CD4-positive, alpha-beta T cell (primary cell): ENCODE measurements at regions not wholly inside any gene's neighbourhood (a gene's known extent, or its start where the extent isn't known, plus 50 kb on each side); places are given as distances from the start of the nearest gene placed in this dataset.
"Not testable (repeated sequence)": the region's sequence is repeated elsewhere in the genome, so short reads cannot be mapped to it uniquely, and the experiment has no call there.

Source experiments
- ATAC-seq: fragments of 200-7000 bp; cut with Tn5 transposase; one replicate; pipeline ENCODE4 v1.10.0; 2022; ENCODE audit warnings: mild to moderate bottlenecking; ENCODE audit not compliant: poor library complexity
- CTCF ChIA-PET: fragments of 350-600 bp; sonication (Branson Sonifier 250); formaldehyde crosslinking; loops from one replicate; lab custom pipeline; 2021; ENCODE audit warnings: antibody characterized with exemption, inconsistent platforms; lab: Charles Lee
- POLR2A ChIA-PET: fragments of 350-600 bp; sonication (Branson Sonifier 250); formaldehyde crosslinking; loops from one replicate; lab custom pipeline; 2021; ENCODE audit warnings: antibody characterized with exemption, inconsistent platforms; lab: Charles Lee
- DNase-seq, 14 experiments: peaks; one replicate each; pipeline ENCODE4 v3.0.0-alpha.2; 2013 to 2020; ENCODE audit warnings: mixed read lengths in 2 of 14
- H3K27ac ChIP-seq, 2 donors: one replicate each; pipeline versions ENCODE4 v1.5.1 to v1.7.0; 2013; ENCODE audit warnings: low read length in 2 of 2, low read depth in 1 of 2, mild to moderate bottlenecking in 1 of 2
- H3K27me3 ChIP-seq, 2 experiments: 1 replicate in 1 of 2; 2 replicates in 1 of 2; pipeline versions ENCODE4 v1.6.1 to v1.7.0; 2013; ENCODE audit warnings: low read length in 2 of 2, control low read depth in 1 of 2, mild to moderate bottlenecking in 1 of 2, moderate library complexity in 1 of 2; ENCODE audit not compliant: insufficient read depth in 2 of 2, control insufficient read depth in 1 of 2
- H3K36me3 ChIP-seq: one replicate; pipeline ENCODE4 v1.6.1; 2013; ENCODE audit warnings: low read length, control low read depth; ENCODE audit not compliant: insufficient read depth
- H3K4me1 ChIP-seq: one replicate; pipeline ENCODE4 v1.6.1; 2013; ENCODE audit warnings: low read length, control low read depth; ENCODE audit not compliant: insufficient read depth
- H3K4me3 ChIP-seq: one replicate; pipeline ENCODE4 v1.5.1; 2013; ENCODE audit warnings: mild to moderate bottlenecking, low read length, moderate library complexity
- H3K9me3 ChIP-seq, 2 experiments: 1 replicate in 1 of 2; 2 replicates in 1 of 2; pipeline versions ENCODE4 v1.6.1 to v1.7.0; 2013; ENCODE audit warnings: low read length in 2 of 2, mild to moderate bottlenecking in 2 of 2, control low read depth in 1 of 2, moderate library complexity in 1 of 2; ENCODE audit not compliant: control insufficient read depth in 1 of 2, insufficient read depth in 1 of 2
- H3K27ac Mint-ChIP-seq: one replicate; pipeline ENCODE4 v1.8.0; 2020; ENCODE audit warnings: mixed read lengths
- H3K27me3 Mint-ChIP-seq: one replicate; pipeline ENCODE4 v1.8.0; 2021; ENCODE audit warnings: mixed read lengths
- H3K36me3 Mint-ChIP-seq: one replicate; pipeline ENCODE4 v1.8.0; 2021; ENCODE audit warnings: low read depth, mixed read lengths
- H3K4me1 Mint-ChIP-seq: one replicate; pipeline ENCODE4 v1.8.0; 2021; ENCODE audit warnings: low read depth, mixed read lengths
- H3K4me3 Mint-ChIP-seq: one replicate; pipeline ENCODE4 v1.8.0; 2020; ENCODE audit warnings: mild to moderate bottlenecking, mixed read lengths
- H3K9me3 Mint-ChIP-seq: one replicate; pipeline ENCODE4 v1.8.0; 2020; ENCODE audit warnings: mixed read lengths
- intact Hi-C, 2 experiments: fragments of 100-400 bp; cut with DNase I in 1 of 2; cut with micrococcal nuclease in 1 of 2; formaldehyde crosslinking; loops; one replicate each; pipeline versions ENCODE4 v1.15.1 to v1.9.0; 2023 to 2025; cut with DNase I, micrococcal nuclease
- TF ChIP-seq, protein P1 (sequence below): fragments of 200-600 bp; IDR thresholded peaks from one replicate; pipeline ENCODE4 v1.8.0; 2022; ENCODE audit warnings: antibody characterized with exemption, mild to moderate bottlenecking

DNA sequence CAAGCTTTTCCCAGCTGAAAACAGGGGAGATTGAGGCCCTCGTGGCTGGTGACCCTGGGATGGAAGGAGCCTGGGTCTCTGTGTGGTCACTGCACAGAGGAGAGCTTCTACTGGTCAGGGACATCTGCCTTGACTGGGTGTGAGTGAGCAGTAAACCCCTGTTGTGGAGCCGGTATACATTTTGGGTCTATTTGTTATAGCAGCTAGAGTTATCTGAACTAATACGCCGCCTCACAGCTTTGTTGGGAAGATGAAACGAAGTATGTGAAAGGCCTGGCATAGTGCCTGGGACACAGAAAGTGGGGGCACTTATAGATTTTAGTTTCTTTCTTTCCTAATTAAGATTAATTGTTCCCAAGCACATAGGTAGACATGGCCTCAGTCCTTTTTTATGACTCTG, 72.2 kb upstream of the HPCAL1 start:
- Histone ChIP-seq H3K9me3 (no peaks in the 10 kb centered on the region), H3K27me3 (no peaks in the 10 kb centered on the region), H3K36me3 (no peaks in the 10 kb centered on the region), H3K4me3 (no peak overlapping the region), H3K4me1 (no peaks in the 10 kb centered on the region), H3K27ac (no peak overlapping the region)
- no peaks in the 10 kb centered on the region for H3K4me1 Mint-ChIP-seq
- no peak for ATAC-seq
- no peak for DNase-seq
- CTCF ChIA-PET: interaction anchor here (1.1 kb wide), 1 partner anchor 179 kb away, joined by 7 read pairs; no protein-coding TSS in a partner anchor
- H3K4me3 Mint-ChIP-seq: no peak overlapping the region
- POLR2A ChIA-PET: no interaction called here
- H3K27ac Mint-ChIP-seq: no peak overlapping the region
- no peaks in the 10 kb centered on the region for H3K36me3 Mint-ChIP-seq
- TF ChIP-seq, protein P1, sequence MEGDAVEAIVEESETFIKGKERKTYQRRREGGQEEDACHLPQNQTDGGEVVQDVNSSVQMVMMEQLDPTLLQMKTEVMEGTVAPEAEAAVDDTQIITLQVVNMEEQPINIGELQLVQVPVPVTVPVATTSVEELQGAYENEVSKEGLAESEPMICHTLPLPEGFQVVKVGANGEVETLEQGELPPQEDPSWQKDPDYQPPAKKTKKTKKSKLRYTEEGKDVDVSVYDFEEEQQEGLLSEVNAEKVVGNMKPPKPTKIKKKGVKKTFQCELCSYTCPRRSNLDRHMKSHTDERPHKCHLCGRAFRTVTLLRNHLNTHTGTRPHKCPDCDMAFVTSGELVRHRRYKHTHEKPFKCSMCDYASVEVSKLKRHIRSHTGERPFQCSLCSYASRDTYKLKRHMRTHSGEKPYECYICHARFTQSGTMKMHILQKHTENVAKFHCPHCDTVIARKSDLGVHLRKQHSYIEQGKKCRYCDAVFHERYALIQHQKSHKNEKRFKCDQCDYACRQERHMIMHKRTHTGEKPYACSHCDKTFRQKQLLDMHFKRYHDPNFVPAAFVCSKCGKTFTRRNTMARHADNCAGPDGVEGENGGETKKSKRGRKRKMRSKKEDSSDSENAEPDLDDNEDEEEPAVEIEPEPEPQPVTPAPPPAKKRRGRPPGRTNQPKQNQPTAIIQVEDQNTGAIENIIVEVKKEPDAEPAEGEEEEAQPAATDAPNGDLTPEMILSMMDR: no peak
- intact Hi-C loops: no loop called here
- no peaks in the 10 kb centered on the region for H3K9me3 Mint-ChIP-seq
- no peaks in the 10 kb centered on the region for H3K27me3 Mint-ChIP-seq

DNA sequence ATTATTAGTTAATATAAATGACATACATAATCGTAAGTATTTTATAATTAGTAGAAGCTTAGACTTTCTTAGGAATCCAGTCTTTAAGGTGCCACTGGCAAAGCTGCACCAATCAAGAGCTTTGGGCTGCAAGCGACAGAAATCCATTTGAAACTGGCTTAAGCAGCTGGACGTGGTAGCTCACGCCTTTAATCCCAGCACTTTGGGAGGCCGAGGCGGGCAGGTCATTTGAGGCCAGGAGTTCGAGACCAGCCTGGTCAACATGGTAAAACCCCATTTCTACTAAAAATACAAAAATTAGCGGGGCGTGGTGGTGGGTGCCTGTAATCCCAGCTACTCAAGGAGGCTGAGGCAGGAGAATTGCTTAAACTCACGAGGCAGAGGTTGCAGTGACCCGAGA, 71.8 kb upstream of the HPCAL1 start:
- ATAC-seq, H3K27ac Mint-ChIP-seq, H3K9me3 Mint-ChIP-seq, H3K4me3 ChIP-seq, H3K4me1 Mint-ChIP-seq, H3K36me3 ChIP-seq, H3K27me3 ChIP-seq, POLR2A ChIA-PET, H3K27ac ChIP-seq, H3K4me1 ChIP-seq, H3K4me3 Mint-ChIP-seq, H3K36me3 Mint-ChIP-seq, intact Hi-C loops, DNase-seq, H3K9me3 ChIP-seq, H3K27me3 Mint-ChIP-seq: not testable (repeated sequence)
- CTCF ChIA-PET: interaction anchor here (1.1 kb wide), 1 partner anchor 179 kb away, joined by 7 read pairs; no protein-coding TSS in a partner anchor

DNA sequence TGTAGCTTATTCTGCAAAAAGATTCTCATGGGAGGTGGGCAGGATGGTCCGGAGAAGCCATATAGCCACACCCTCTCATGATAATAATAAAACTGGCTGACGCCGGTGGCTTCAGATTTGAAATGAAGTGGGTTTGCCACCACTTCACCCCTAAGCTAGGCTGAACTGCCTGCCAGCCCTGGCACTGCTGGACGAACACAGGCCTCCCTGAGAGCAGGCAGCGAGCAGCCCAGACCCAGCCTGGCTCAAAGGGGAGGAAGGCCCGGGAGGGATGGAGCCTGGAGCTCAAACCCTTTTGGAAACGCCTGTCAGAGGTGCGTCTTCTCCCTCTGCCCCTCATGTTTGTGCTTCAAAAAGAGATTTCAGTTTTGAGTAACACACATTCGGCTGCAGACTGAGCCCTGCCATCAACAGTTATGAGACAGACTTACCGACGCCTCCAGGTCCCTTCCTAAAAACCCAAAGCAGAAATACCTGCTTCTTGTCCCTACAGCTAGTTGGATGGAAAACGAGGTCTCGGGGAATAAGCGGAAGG, 71.1 kb upstream of the HPCAL1 start:
- H3K27me3 Mint-ChIP-seq: no peaks in the 10 kb centered on the region
- no peak overlapping the region for H3K27ac ChIP-seq
- ATAC-seq (no peak), DNase-seq (peak in 1 of 14 experiments; percentile 19)
- POLR2A ChIA-PET: no interaction called here
- TF ChIP-seq, protein P1: no peak
- no peaks in the 10 kb centered on the region for H3K9me3 ChIP-seq
- no peak overlapping the region for H3K4me3 Mint-ChIP-seq
- H3K4me3 ChIP-seq: no peak overlapping the region
- CTCF ChIA-PET: no interaction called here
- H3K36me3 Mint-ChIP-seq: no peaks in the 10 kb centered on the region
- no peaks in the 10 kb centered on the region for H3K4me1 Mint-ChIP-seq
- no peaks in the 10 kb centered on the region for H3K36me3 ChIP-seq
- no peak overlapping the region for H3K27ac Mint-ChIP-seq
- H3K9me3 Mint-ChIP-seq: no peaks in the 10 kb centered on the region
- intact Hi-C loops: no loop called here
- H3K27me3 ChIP-seq: no peaks in the 10 kb centered on the region
- H3K4me1 ChIP-seq: no peaks in the 10 kb centered on the region
